T-helper 1 cell treated with Interleukin-12 subunit alpha and Interleukin-12 subunit beta and Interleukin-4 antibody, amounts not matched to agents 30 ng/mL and 1 ng/mL, for 36 hours (primary cell): ENCODE measurements at regions not wholly inside any gene's neighbourhood (a gene's known extent, or its start where the extent isn't known, plus 50 kb on each side); places are given as distances from the start of the nearest gene placed in this dataset.
"Not testable (repeated sequence)": the region's sequence is repeated elsewhere in the genome, so short reads cannot be mapped to it uniquely, and the experiment has no call there.

Source experiments
- intact Hi-C: fragments of 100-400 bp; cut with micrococcal nuclease; formaldehyde crosslinking; loops from one replicate; pipeline ENCODE4 v1.15.1; 2024

DNA sequence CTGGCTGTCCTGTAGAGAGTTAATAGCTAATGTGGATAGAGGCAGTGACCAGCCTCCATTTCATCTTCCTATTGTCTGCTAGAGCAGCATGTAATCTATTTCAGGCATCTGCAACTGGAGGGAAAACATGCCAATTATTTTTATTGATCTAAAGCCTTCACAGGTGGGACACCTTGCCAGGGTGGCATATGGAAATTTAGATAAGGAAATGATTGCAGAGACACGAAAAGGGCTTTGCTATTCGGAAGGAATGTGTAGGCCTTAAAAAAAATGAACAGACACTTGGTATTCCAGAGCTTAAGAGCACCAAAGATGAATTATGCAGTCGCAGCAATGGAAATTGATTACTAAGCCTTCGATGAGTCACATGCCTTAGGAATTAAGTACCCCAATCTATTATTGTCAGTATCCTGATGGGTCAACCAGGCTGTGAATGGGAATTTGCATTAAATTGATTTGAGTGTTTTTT is 454.7 kb downstream of the SQOR start:
- intact Hi-C loops, result no loop called here

DNA sequence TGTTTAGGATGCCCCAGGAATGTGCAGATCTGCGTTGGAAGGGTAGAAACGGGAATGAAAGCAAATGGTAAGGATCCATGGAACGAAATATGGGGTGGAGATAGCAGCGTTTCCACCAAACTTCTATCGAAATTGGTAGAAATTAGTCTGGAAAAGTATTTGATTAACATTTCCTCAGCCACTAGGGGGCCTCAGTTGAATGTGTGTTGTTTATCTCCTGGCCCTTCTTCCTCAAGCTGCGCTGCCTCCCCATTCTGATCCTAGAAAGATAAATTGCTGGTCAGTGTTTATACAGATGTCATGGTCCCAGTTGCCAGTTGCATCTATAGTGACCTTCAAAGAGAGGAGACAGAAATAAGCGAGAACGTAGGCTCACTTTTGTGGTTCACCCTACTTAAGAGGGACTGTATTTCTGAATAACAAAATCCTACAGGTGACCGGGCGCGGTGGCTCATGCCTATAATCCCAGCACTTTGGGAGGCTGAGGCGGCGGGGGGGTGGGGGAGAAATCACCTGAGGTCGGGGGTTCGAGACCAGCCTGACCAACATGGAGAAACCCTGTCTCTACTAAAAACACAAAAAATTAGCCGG is 457.1 kb downstream of the SQOR start:
- intact Hi-C loops, result no loop called here

DNA sequence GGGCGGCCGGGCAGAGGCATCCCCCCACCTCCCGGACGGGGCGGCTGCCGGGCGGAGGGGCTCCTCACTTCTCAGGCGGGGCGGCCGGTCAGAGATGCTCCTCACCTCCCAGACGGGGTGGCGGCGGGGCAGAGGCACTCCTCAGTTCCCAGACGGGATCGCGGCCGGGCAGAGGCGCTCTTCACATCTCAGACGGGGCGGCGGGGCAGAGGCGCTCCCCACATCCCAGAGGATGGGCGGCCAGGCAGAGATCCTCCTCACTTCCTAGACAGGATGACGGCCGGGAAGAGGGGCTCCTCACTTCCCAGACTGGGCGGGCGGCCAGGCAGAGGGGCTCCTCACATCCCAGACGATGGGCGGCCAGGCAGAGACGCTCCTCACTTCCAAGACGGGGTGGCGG is 463.2 kb downstream of the SQOR start:
- intact Hi-C loops, result not testable (repeated sequence)

GRCh38 chr15:46110755-46111154 is 475.9 kb downstream of the SQOR start:
- intact Hi-C loops, result loop anchor here (10.0 kb wide), 1 partner anchor 654 kb away; no protein-coding TSS in a partner anchor

GRCh38 chr15:46111730-46112129 is 476.9 kb downstream of the SQOR start:
- intact Hi-C loops, result loop anchor here (10.0 kb wide), 1 partner anchor 653 kb away; no protein-coding TSS in a partner anchor

DNA sequence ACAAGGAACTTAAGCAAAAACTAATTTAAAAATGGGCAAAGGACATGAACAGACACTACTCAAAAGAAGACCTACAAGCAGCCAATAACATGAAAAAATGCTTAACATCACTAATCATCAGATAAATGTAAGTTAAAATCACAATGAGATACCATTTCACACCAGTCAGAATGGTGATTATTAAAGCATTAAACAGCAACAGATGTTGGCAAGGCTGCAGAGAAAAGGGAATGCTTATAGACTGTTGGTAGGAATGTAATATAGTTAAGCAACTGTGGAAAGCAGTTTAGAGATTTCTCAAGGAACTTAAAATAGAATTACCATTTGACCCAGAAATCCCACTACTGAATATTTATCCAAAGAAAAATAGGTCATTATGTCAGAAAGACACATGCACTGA is 482.2 kb downstream of the SQOR start:
- intact Hi-C loops, result loop anchor here (10.0 kb wide), 1 partner anchor 648 kb away; no protein-coding TSS in a partner anchor

DNA sequence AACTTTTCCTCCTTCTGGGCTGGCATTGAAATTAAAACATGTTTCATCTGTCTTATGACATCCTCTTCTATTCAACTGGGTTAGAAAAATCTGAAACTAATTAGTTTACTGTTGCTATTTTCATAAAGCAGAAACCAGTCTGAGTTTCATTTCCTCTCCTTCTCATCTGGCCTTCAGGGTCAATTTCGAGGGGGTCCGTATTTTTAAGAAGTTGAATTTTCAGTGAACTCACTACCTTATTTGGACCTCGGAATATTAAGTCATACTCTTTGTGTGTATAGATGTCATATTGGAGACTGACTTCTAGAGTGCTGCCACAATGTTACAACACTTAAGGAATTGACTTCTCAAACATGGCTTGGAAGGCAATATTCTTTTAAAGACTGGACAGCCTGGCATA is 485.9 kb downstream of the SQOR start:
- intact Hi-C loops, result no loop called here

DNA sequence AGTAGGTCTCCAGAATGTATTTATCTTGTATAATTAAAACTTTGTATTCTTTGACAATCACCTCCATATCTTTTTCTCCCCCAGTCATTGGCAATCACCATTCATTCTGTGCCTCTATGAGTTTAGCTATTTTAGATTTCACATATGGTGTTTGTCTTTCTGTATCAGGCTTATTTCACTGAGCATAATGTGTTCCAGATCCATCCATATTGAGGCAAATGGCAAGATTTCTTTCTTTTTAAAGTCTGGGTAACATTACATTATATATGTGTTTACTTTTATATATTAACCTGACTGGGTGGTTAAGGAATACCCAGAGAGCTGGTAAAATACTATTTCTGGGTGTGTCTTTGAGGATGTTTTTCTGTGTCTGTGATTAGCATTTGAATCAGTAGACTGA is 486.6 kb downstream of the SQOR start:
- intact Hi-C loops, result no loop called here

DNA sequence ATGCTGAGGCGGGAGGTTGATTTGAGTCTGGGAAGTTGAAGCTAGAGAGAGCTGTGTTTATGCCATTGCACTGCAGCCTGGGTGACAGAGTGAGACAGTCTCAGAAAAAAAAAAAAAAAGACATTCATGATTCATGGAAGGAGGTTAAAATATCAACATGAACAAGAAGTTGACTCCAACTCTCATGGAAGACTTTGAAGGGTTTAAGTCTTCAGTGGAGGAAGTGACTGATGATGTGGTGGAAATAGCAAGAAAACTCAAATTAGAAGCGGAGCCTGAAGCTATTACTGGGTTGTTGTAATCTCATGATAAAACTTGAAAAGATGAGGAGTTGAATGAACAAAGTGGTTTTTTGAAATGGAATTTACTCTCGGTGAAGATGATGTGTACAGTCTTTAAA is 491.8 kb downstream of the SQOR start:
- intact Hi-C loops, result no loop called here

- intact Hi-C loops, result no loop called here
Observed at GRCh38 chr15:46127361-46127874, 492.6 kb downstream of the SQOR start.

GRCh38 chr15:46129145-46129544 is 494.3 kb downstream of the SQOR start:
- intact Hi-C loops, result no loop called here

GRCh38 chr15:46131876-46132275 is 497.0 kb downstream of the SQOR start:
- intact Hi-C loops, result no loop called here

GRCh38 chr15:46137443-46137842 is 502.6 kb downstream of the SQOR start:
- intact Hi-C loops, result no loop called here

GRCh38 chr15:46146002-46146401 is 511.2 kb downstream of the SQOR start:
- intact Hi-C loops, result no loop called here

DNA sequence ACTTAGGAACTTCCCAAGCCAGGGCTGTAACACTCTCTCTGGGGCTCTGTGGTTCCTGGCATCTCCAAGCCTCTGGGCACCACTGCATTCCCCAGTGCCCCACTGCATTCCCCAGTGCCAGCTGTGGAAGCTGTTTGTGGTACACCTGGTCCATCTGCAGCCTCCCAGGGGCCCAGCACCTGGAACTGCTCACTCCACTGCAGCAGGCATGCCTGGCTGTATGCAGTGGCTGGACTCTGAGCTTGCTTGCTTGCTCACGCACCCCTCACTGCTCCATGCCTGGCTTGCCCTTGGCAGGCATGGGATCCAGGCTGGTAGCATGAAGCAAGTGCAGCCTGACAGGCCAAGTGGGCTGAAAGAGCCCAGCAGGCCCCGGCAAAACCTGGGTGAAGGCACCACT is 512.1 kb downstream of the SQOR start:
- intact Hi-C loops, result no loop called here

GRCh38 chr15:46151786-46152185 is 517.0 kb downstream of the SQOR start:
- intact Hi-C loops, result no loop called here

DNA sequence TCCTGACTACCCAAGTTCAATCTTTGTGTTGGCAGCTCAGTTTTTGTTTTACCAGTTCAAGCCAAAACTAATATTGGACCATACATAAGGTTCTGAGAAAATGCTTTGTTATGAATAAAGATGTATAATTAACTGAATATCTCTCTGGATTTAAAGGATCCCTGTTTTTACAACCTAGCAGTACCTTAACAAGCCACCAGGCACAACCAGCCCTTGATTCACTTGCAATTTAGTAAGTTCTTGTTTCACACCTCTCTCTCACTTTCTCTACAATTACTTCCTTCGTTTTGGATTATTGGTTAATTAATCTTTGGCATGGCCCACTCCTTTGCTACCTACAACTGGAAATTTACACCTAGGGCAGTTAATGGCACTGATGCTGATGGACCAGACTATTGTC is 531.9 kb downstream of the SQOR start:
- intact Hi-C loops, result no loop called here

GRCh38 chr15:46170326-46170725 is 535.5 kb downstream of the SQOR start:
- intact Hi-C loops, result no loop called here

DNA sequence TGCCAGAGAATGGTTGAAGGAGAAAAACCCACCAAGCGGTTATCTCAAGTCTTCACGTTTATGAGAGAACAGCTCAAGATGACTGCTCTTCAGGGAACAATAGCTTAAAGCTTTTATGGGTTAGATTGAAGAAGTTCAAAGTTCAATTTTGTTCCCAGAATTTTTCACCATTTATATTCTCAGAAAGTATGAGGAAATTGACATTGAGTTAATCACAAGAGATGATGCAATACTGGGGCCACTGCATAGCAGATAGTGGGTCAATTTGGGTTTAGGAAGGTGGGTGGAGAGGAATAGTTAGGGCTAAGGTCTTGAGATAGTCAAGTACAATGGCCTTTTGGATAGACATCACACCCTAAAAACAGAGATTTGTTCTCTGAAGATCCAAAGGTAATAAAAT is 539.3 kb downstream of the SQOR start:
- intact Hi-C loops, result no loop called here

GRCh38 chr15:46177219-46177618 is 542.4 kb downstream of the SQOR start:
- intact Hi-C loops, result no loop called here

- intact Hi-C loops, result no loop called here
Observed at GRCh38 chr15:46178138-46178537, 543.3 kb downstream of the SQOR start.

DNA sequence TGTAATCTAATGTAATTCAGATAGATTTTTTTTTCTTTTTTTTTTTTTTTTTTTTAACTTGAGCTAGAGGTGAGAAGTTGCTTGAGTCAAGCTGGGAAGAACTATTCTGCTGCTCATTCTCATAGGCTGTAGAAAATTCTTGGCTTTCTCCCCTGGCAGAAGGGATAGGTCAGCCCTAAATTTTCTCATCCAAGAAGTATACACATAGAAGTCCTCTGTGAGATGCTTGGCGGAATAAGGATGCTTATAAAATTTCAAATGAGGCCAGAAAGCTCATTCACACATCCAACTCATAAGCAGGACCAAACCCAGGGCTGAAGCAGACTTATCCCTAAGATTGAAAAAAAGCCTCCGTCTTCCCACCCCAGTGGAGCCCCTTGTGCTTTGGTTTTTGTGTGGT is 572.5 kb downstream of the SQOR start:
- intact Hi-C loops, result no loop called here

DNA sequence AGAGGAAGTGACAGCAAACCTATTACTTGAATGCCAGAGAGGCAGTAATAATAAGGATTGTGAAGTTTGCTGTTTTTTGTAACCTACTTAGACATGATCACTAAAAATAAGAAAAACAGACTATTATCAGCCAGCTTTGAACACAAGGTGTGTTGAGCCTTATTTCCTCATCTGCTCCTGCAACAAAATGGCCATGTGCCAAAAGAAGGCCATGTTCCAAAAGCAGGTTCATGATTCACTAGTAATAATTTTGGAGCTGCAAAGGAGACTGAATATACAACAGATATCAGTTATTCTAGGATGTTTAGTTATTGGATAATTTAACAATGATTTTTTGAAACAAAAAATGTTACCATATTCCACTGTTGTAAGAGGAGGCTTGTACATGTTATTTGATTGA is 578.7 kb downstream of the SQOR start:
- intact Hi-C loops, result no loop called here
